ENCODE measurements at regions not wholly inside any gene's neighbourhood (a gene's known extent, or its start where the extent isn't known, plus 50 kb on each side); places are given as distances from the start of the nearest gene placed in this dataset.

DNA sequence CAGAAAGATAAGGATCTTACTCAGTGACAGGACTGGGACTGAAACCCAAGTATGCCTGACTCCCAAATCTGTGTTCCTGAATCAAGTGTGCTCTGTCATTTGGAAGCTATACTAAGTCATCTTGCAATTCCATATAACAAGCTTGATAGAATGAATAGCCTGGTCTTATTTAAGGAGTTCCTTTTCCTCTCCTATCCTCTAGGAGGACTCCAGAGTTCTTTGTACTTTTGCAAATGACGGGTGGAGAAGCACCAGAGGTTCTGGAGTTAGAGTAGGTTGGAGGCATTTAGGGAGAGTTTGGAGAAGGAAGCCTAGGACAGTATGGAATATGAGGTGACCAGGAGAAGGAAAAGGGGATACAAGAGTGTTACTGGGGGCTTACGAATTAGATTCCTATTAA is 92.9 kb upstream of the RCN1 start:
- DNase-seq, result no peak

DNA sequence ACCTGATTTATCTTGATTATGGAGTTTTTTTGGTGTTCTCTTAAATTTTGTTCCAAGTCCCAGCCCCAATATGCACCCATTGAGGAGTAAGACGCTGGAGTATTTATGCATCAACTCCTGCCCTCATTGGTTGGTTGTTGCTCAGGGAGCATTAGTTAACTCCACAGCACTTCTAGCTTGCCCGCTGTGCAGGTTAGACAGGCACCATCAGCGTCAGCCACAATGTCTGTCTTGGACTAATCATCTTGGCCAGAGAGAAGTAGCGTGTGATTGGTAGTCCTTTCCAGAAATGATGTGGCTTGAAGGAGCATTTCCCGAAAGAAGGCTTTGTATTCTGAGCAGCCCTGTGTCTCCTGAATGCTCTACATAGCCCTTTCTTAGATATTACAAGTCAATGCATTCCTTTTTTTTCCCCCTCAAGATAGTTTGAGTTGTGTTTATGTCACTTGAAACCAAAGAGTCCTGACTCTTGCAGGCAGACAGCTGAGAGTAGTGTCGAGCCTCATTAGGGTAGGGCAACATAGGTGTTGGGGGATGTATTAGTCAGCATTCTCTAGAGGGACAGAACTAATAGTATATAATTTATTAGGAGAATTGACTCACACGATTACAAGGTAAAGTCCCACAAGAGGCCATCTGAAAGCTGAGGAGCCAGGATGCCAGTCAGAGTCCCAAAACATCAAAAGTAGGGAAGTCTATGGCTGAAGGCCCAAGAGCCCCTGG is 94.6 kb upstream of the RCN1 start:
- DNase-seq, result no peak

DNA sequence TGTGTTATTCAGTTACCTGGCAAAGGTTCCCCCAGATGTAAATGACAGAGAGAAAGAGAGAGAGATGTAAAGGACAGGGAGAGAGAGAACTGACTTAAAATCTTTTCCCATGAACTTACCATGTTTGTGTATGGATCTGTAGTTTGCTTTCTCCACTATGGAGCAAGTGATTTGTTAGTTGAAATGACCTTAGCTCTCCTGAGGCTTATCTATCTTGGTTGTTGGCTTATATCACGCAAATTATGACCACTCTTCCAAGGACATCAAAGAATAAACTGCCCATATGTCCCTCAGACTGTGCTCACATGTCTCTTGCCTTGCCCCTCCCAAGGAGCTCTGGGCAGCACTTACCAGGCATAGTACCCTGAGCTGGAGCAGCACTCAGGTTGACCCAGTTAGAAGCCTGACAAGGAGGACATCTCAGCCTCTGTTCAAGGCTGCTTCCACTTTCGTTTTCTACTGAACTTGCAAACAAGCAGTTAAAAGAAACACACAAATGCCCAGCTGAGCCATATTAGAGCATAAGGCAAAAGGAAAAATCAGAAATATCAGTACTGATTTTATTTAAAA is 95.3 kb upstream of the RCN1 start:
- DNase-seq, result no peak

DNA sequence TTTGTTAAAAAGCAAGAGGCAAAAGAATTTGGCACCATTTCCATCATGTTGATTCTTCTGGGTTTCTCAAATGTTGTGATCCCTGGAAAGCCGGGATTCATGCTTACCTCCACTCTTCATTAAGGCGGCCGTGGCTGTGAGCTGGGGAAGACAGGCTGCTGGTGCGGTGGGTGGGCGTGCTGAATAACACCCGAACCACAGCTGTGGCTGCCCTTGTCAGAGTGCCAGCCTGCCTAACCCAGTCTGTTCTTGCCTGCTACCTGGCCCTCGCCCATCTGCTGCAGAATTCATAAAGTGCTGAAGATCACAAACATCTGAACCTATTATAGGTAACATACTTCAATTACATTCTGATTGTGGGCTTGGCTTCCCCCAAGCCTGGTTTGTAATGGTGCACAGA is 95.8 kb upstream of the RCN1 start:
- DNase-seq, result no peak

DNA sequence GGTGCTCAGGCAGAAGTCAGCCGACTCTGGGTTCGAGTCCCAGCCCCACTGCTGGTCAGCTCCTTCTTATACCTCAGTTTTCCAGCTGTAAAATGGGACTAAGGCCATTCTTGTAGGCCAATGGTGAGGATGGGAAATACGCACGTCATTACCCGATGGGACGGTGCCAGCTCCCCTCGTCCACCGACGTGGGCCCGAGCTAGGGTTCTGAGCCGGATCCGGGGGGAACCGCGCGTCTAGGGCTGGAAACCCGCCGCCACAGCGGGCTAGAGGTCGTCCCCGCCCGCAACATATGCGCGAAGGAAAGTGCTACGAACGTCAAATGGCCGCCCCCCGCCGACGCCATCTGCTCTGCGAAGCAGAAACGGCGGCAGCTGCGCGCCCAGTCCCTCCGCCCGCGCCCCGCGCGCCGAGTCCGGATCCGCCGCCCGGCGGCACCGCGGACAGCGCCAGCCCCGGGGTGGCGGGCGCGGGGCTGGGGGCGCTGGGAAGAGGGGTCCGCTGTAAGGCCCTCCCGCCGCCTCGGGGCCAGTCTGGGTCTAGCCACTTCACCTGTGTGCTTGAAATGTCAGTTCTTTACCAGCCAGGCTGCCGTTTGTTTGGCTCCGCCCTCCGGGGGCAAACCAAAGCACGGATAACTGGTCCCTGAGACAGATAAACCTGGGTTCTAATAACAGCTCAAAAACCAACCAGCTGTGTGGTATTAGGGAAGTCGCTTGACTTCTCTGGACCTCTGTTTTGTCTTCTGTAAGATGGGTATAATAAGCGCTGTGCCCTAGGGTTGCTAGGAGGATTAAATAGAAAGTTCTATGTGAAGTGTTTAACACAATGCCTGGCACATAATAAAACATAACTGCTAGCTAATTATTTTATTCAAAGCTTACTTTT is 103.5 kb upstream of the RCN1 start:
- DNase-seq, result no peak

DNA sequence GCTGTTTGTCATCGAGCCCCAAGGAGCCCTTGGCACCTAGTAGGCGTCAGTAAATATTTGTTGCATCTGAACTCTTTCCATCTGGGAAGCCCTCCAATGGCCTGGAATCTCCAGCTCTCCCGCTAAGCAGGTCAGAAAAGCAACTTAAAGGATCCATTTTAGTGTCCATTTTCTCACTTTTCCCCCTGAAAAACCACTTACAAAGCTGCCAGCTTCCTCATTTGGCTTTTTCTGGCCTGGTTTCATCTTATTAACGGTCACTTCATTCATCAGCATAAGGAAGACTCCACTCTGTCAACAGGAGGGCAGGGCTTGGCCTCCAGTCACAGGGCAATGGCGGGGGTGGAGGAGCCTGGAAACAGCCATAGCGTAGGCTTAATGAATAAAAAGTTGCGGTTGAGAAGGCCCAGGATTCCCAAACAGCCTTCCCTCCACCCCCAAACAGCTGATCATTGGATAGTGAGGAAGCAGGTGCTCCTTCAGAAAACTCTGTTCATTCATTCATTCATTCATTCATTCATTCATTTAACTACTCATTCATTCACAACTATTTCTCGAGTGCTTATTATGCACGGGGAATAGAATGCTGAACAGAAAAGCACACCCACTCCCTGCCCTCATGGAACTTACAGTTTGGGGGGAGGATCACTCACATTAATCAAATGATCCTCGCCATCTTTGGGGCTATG is 104.5 kb upstream of the RCN1 start:
- no peak for DNase-seq

DNA sequence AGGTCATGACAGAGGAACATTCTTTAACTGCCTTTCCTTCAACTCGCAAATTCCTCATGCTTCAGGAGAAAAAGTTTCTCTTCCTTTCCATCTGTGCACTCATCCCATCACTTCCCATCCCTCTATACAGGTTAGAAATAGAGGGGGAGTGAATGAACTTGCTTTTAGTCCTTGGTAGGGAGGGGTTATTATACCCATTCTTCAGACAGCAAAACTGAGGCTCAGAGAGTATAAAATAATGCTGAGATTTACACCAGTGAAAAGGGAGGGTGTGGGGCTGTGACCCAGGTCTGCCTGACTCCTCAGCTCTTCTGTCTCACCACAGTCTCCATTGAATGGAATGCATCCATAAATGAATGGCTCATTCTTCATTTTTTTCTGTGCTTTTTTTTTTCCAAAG is 109.4 kb upstream of the RCN1 start:
- no peak for DNase-seq

DNA sequence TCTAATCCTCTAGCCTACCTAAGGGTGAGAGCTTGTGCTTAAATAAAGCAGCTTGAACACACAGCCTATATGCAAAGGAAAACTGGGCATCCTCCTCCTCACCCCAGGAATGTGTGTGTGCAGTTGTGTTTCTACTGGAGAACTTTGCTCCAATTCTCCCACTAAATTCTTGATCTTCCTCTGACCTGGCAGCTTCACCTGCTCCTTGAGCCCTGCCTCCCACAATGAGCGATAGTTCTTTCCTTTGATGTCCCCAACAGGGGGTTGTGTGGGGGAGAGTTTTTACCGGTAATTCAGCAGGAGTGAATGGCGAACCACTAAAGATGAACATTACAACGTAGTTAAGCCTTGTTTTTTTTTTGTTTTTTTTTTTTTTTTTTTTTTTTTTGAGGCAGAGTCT is 113.5 kb upstream of the RCN1 start:
- DNase-seq, result no peak

DNA sequence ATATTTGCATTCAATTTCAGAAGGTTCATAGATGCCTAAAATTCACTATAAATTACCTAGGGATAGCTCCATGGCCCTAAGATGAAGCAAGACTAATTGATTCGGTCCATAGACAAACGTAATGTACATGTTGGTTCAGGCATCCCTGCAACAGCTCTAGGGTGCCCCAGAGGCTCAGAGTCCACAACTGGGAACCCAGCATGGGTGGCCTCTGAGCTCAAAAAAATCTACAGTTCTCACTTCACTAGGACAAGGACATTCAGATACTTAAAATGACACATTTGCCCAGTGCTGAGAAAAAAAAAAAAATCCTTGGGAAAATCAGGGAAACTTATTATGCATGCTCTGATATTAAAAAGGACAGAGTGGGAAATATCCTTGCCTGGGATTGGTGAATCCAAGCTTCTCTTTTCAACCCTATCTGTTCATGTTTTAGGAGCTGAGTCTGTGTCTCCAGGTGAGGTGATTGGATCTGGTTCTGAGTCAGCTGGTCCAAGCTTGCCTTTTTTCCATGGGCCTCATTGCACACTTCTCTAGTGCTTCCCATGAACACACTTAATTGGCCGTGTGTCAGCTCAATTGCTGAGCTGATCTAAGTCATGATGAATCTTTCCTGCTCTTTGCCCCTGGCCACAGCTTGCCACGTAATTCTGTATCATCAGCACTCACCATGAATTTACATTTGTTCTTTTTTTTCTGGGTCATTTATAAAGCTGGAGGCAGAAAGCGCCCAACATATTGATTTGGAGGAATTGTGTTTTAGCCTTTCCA is 116.3 kb upstream of the RCN1 start:
- DNase-seq, result no peak

DNA sequence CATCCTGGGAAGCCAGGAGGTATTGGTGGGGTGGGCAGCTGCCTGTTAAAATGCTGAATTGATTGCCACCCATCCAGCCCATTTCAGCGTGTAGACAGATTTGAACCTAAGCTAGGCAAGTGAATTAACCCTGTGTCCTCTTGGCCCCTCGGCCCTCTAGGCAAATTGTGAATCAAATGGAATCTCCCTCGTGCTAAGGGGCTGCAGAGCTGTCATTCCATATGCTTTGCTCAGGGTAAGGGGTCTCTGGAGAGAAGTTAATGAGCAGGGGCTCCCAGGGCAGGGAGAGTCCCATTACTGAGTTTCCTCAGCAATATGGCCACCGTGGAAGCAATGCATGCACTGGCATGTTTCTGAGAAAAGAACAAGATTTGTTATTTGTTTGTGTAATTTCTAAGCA is 117.7 kb upstream of the RCN1 start:
- no peak for DNase-seq

DNA sequence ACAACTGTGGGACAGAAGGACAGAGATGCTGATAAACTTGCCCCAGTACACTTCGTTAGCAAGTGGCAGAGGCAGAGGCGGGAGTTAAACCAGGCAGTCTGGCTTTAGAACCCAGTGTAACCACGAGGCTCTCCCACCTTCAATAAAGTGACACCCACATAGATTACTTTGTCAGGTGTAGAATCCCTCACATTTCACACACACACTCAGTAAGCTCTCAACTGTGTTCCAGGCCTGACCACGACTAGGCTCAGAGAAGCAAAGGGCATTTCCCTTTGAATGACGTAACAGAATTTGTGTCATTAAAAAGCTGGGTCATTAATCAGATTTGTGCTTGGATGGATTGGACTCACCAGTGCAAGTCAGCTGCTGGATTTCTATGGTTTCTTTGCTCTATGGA is 118.3 kb upstream of the RCN1 start:
- no peak for DNase-seq

DNA sequence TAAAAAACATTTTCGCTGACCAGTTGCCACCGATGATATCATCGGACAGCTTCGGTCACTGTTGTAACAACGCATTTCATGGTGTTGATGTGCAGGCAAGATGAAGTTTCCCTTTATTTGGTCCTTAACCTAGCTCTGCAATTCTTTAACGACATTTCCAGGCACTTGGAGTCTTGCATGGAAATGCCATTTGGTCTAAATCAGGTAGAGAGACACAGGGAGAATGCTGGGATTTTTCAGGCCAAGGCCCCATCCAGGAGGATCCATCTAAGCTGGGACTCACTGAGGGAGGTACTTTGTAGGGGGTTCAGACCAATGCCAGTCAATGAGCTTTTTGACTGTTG is 121.5 kb upstream of the RCN1 start:
- no peak for DNase-seq

DNA sequence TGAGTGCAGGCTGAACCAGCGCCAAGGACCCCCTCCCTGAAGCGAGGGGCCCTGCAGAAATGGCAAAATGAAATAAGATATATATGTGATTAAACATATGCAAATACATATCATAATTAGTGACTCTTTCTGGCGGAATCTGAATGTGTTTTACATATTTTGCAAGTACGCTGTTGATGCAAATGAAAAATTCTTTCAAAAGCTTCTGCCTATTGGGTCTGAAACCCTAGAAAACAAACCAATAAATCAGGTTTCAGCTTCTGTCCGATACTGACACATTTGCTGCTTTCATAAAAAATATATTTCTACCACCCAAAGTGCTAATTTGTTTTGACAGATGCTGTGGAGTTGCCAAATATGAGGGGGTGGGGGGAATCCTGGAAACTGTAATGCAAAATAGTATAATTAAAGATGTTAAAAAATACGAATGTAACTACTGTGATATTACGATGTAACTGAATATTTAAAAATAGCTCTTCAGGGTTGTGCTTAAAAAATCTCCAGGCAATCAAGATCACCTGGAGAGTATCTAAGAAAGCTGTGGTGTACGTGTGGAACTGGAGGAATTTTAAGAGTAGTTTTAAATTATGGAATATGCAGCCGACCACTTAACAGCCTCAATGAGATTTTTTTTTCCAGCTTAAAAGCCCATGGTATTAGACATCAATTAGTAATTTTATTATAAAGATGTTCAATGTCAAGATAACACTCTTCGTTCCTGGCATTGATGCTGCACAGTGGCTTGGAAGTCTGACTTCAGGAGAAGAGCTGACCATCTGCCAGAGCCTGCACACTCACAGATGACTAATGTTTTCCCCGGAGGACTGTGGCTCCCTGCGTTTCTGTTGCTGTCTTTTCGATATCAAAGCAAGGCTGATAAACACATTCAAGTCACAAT is 122.2 kb upstream of the RCN1 start:
- no peak for DNase-seq

DNA sequence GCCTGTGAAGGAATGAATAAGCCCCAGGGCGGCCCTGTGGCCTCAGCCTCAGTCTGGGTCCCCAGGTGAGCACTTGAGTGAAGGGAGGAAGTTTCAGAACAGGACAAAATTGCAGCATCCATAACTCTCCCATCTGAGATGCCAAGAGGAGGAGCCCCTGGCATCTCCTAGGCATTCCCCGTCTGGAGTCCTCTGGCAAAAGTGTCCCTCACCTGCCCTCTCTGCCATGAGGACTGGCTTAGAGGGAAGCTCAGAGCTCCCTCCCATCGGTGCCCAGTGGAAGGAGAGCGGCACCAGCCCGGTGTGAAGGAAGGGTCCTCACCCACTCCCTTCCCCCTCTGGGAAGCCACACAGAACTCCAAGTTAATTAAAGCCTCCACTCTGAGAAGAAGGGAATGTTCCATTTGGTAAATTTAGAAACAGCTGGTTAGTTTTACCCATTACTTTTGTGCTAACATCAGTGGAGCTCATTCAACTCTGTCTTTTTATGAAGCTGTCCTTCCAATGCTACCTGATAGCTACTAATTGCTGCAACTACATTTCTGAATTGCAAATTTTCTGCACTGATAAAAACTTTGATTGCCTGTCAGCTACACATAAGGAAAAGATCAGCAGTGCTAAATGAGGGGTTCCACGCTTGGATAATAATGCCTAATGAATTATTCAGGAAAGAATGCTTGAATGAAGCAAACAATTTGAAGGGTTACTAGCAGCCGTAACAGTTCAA is 123.3 kb upstream of the RCN1 start:
- no peak for DNase-seq

DNA sequence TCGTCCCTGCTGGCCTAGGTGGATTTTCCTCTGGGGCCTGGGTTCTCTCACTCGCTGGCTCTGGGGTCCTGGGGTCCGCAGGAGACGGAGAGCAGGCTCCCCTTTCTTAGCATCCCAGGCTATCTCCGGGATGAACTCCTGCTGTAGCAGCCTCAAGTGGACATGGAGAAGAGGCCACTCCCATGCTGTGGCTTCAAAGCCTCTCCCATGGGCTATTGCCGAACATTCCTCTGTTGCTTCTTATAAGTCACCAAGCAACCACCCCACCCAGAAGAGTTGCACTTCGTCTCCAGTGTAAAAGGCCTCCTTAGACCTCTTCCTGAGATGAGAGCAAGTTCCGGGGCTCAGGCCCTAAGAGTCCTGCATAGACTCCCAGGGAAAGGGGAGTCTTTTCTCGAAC is 124.0 kb upstream of the RCN1 start:
- DNase-seq, result no peak

DNA sequence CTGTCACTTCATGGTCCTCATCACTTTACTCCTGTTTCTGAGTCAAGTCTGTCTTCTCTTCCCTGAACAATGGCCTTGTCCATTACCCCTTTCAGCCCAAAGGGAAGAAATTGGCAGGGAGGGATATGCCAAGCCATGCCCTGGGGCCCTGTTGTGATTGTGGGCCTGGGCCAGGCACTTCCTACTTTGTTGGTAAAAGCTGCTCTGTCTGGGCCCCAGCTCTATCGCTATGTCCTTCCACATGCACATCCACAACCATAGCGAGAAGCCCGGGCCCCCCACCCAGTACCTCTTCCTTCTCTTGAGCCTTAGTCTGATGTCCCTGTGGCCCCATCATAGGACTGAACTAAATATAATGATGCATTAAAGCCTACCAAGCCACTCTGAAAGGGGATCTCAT is 126.7 kb upstream of the RCN1 start:
- no peak for DNase-seq

DNA sequence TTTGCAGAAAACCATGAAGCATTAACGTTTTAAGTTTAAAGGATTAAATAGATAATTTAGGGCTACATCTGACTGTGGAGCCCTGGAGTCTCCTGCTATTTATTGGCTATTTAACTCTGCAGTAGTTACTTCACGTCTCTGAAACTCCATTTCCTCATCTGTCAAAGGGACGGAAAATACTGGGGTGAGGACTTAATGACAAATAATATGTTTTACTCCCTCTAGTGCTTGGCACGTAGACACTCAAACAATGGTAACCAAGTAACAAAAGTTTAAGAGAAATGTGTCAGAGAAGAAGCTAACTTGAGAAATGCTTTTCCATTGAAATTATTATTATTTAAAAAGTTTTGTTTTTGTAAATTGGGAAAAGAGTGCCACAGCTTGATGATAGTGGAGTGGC is 130.7 kb upstream of the RCN1 start:
- no peak for DNase-seq

DNA sequence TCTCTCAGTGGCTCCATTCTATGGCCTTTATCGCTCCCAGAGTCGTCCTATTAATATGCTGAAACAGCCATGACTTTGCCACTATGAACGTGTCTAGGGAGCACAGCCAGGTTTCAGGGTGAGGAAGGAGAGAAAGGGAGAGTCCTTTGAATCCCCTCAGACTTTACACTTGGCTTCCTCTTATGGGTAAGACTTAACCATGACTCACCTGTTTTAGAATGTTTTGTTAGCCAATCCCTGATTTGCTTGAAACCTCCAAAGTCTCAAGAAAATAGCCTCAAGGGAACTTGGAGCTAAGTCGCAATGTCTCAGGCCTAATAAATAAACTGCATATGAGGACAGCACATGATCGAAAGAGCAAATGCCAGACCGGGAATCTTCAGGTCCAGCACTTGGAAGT is 131.2 kb upstream of the RCN1 start:
- DNase-seq, result no peak

DNA sequence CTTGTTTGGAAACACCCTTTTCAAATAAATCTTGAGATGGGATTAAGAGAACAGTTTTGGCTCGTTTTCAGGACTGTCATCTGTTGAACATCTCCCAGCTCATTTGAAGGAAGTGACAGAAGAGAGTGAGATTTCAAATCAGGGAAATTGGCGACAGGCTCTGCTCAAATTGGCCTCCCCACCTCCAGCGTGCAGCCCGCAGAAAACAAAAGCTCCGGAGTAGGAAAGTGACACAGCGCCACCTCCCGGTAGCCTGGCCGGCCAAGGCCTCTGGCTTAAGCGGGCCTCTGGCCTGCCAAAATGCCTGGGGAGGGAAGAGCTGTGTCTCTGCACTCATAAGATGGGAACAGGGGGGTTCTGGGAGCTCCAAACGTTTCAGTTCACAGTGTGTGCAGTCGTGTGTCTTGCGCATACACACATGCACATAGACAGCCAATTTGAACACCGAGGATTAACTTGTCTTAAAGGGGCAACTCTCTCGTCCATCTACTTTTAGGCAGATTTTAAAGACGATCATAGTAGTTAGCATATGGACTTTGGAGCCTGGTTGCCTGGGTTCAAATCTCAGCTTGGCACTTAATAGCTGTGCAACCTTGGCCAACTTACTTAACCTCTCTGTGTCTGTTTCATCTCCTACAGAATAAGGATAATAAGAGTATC is 132.7 kb upstream of the RCN1 start:
- peak; percentile 51 for DNase-seq

DNA sequence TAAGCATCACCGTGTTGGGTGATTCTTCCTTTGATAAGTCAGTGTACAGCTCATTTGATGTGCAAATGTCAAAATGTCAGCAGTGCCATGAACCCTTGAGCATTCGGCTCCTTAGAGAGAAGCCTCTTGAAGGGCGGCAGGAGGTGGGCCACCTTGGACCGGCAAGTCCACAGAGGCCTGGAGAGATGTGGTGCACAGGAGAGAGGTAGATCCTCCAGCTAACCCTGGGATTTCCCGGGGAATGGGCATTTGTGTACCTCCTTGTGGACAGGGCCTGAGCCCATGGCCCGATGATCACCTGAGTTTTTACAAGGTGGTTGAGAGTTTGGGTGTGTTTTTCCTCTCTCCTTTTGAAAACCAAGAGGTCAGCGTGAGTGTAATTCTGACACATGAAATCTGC is 133.2 kb upstream of the RCN1 start:
- no peak for DNase-seq

DNA sequence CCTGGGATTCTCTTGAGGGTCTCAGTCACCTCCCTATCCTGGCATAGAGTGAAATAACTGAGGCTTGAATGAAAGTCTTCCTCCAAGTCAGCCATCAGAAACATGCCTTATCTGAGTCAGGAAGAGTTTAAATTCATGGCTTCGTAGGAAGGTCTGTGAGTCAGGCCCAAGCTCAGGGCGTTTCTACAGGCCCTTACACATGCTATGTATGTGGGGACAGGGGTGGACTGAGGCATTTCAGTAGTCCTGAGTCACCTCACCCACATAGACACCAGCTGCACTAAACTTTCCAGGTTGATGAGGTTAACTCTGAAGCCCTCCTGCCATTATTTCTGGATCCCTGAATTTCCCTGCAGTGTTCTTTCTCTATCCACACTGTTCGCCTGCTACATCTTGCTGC is 134.6 kb upstream of the RCN1 start:
- DNase-seq, result no peak
